PFSK-1 (cell line): ENCODE measurements at regions not wholly inside any gene's neighbourhood (a gene's known extent, or its start where the extent isn't known, plus 50 kb on each side); places are given as distances from the start of the nearest gene placed in this dataset.

ENCODE experiments used
- FOXP2 ChIP-seq: optimal IDR thresholded peaks from 2 replicates; pipeline ENCODE3; 2011; ENCODE audit warnings: borderline replicate concordance, control low read depth, inconsistent platforms; ENCODE audit not compliant: insufficient read depth; ENCODE audit errors: extremely low read length, extremely low read depth
- POLR2AphosphoS5 ChIP-seq: IDR thresholded peaks from 2 replicates; pipeline ENCODE4 v1.6.1; 2012; ENCODE audit warnings: low read depth, mild to moderate bottlenecking, control low read depth, low read length, moderate library complexity
- SIN3A ChIP-seq: IDR thresholded peaks from 2 replicates; pipeline ENCODE4 v1.6.1; 2012; ENCODE audit warnings: mild to moderate bottlenecking, low read length, moderate library complexity, borderline replicate concordance; ENCODE audit not compliant: insufficient read depth
- TAF1 ChIP-seq: IDR thresholded peaks from 2 replicates; pipeline ENCODE4 v1.6.1; 2012; ENCODE audit warnings: low read length, control low read depth, borderline replicate concordance; ENCODE audit not compliant: insufficient read depth
- TF ChIP-seq, protein P1 (sequence below), 2 experiments: IDR thresholded peaks; 2 replicates each; pipeline versions ENCODE4 v1.6.1 to v1.8.0; 2011 to 2012; ENCODE audit warnings: low read depth in 2 of 2, low read length in 2 of 2, control low read depth in 1 of 2, inconsistent platforms in 1 of 2, mild to moderate bottlenecking in 1 of 2, moderate library complexity in 1 of 2; ENCODE audit not compliant: insufficient read depth in 1 of 2

DNA sequence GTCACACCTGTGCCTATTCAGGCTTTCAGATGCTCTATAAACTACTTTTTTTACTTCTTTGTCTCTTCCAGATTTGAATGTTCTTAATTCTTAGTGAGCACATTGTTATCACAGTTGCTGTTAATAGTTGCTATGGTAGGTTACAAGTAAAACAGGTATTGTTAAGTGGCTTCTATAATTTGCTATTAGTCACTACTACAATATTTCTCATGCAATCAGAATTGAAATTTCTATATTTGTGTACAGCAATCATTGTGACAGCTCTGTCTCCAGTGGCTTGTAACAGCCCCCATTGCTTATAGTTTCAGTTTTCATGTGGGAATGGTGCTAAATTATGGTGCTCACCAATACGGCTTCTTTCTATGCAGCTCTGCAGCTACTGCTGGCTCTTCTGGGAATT, 318.4 kb upstream of the GOLIM4 start:
- TF ChIP-seq POLR2AphosphoS5 (no peak), SIN3A (no peak), TAF1 (no peak), FOXP2 (no peak)
- TF ChIP-seq, protein P1, sequence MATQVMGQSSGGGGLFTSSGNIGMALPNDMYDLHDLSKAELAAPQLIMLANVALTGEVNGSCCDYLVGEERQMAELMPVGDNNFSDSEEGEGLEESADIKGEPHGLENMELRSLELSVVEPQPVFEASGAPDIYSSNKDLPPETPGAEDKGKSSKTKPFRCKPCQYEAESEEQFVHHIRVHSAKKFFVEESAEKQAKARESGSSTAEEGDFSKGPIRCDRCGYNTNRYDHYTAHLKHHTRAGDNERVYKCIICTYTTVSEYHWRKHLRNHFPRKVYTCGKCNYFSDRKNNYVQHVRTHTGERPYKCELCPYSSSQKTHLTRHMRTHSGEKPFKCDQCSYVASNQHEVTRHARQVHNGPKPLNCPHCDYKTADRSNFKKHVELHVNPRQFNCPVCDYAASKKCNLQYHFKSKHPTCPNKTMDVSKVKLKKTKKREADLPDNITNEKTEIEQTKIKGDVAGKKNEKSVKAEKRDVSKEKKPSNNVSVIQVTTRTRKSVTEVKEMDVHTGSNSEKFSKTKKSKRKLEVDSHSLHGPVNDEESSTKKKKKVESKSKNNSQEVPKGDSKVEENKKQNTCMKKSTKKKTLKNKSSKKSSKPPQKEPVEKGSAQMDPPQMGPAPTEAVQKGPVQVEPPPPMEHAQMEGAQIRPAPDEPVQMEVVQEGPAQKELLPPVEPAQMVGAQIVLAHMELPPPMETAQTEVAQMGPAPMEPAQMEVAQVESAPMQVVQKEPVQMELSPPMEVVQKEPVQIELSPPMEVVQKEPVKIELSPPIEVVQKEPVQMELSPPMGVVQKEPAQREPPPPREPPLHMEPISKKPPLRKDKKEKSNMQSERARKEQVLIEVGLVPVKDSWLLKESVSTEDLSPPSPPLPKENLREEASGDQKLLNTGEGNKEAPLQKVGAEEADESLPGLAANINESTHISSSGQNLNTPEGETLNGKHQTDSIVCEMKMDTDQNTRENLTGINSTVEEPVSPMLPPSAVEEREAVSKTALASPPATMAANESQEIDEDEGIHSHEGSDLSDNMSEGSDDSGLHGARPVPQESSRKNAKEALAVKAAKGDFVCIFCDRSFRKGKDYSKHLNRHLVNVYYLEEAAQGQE (IDR thresholded peaks at IDR 0.05; ENCODE audit: insufficient read depth in 1 of 2, low read depth in 2 of 2, low read length in 2 of 2) = no peak

DNA sequence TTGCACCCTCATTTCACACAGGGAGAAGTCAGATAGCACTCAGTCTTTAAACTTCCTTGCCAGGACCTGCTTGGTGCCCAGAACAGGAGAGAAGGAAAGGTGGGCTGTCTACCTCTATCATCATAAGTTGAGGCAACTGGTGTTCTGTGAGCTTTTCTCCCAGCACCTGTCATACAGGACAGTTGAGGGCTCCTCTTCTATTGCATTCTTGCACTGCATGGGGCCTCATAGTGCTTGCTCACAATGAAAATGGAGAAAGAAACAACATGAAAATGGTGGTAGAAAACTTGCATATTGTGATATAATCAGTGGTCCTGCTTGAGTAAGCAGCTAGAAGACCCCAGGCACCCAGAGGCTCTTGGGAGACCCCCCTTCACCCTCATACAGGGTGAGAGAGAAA, 311.7 kb upstream of the GOLIM4 start:
- TF ChIP-seq FOXP2 (no peak), SIN3A (no peak), TAF1 (no peak), POLR2AphosphoS5 (no peak)
- TF ChIP-seq, protein P1 (IDR thresholded peaks at IDR 0.05; ENCODE audit: insufficient read depth in 1 of 2, low read depth in 2 of 2, low read length in 2 of 2) = no peak

DNA sequence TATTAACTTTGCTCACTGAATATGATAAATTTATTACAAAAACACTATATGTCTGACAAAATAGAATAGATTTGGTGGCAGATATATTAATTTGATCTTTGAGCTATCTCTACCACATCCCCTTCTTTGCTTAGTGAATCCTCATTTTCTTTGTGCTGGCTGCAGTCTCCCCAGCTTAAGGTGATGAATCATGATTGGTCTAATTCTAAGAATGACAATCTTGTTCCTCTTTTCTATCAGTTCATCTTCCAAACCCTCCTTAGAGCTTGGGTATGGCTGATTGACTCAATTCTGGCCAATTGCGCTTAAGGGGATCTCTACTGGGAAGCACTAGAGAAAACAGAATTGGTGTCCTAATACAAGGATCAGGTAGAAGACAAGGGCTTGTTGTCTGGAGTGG, 309.6 kb upstream of the GOLIM4 start:
- TF ChIP-seq FOXP2 (no peak), TAF1 (no peak), POLR2AphosphoS5 (no peak), SIN3A (no peak)
- TF ChIP-seq, protein P1 (IDR thresholded peaks at IDR 0.05; ENCODE audit: insufficient read depth in 1 of 2, low read depth in 2 of 2, low read length in 2 of 2) = no peak

DNA sequence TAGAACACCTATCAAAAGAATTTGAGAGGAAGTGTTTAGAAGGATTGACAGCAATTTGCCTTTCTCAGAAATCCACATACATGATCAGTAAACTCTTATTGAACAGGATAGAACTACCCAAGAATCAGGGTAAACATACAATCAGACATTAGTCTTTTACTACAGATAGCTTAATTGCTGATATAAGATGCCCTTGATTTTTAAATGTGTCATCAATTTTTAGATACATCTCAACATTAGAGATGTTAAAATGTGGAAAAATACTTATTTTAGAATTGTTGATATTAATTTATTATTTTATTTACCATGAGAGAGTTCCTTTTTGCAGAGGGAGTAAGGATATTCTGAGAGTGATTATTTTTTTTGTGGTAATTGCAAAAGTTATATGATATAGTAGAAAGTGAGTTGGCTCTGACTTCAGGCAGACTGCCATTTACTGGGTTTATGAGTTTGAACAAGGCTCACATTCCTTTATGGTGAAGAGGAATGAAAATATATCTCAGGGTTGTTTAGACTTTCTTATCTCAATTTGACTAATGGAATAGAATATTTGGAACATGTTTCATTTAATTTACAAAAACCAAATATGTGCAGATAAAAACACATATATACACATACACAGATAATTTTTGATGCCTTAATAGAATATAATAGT, 302.8 kb upstream of the GOLIM4 start:
- TF ChIP-seq, protein P1 (IDR thresholded peaks at IDR 0.05; ENCODE audit: insufficient read depth in 1 of 2, low read depth in 2 of 2, low read length in 2 of 2) = no peak
- TF ChIP-seq SIN3A (no peak), POLR2AphosphoS5 (no peak), FOXP2 (no peak), TAF1 (no peak)

DNA sequence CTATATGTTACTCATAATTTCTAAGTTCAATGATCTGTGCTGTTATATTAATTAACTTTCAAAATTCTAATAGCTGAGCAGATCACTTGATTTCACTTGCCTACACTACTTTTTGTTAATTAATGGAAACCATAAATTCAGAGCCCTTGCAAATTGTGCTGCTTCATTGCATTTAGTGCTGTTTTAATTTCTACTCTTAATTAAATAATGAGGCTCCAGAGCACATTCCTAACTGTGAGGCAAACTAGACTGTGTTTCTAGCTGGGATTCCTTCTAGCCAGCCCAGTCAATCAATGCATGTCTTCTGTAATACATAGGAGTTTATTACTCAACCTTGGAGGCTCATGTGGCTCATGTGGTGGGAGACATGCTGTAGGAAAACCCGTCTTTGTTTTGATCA, 301.1 kb upstream of the GOLIM4 start:
- TF ChIP-seq TAF1 (no peak), FOXP2 (no peak), SIN3A (no peak), POLR2AphosphoS5 (no peak)
- TF ChIP-seq, protein P1 (IDR thresholded peaks at IDR 0.05; ENCODE audit: insufficient read depth in 1 of 2, low read depth in 2 of 2, low read length in 2 of 2) = no peak
